CD4-positive, alpha-beta memory T cell (primary cell): ENCODE measurements at regions not wholly inside any gene's neighbourhood (a gene's known extent, or its start where the extent isn't known, plus 50 kb on each side); places are given as distances from the start of the nearest gene placed in this dataset.

Experiments
- CTCF ChIA-PET: fragments of 350-600 bp; sonication (Branson Sonifier 250); formaldehyde crosslinking; loops from one replicate; lab custom pipeline; 2021; ENCODE audit warnings: inconsistent platforms; ENCODE audit not compliant: partially characterized antibody; lab: Charles Lee
- POLR2A ChIA-PET: fragments of 350-600 bp; sonication (Branson Sonifier 250); formaldehyde crosslinking; loops from one replicate; lab custom pipeline; 2021; ENCODE audit not compliant: partially characterized antibody; lab: Charles Lee
- DNase-seq, 5 donors: peaks; one replicate each; pipeline versions ENCODE4 v3.0.0 to v3.0.0-alpha.2; 2020 to 2022; ENCODE audit warnings: mixed read lengths in 1 of 5
- H3K27ac ChIP-seq: one replicate; pipeline ENCODE4 v1.7.0; 2013; ENCODE audit warnings: low read depth, low read length
- H3K27me3 ChIP-seq: 2 replicates; pipeline ENCODE4 v1.7.0; 2013; ENCODE audit warnings: mild to moderate bottlenecking, low read length, moderate library complexity; ENCODE audit not compliant: insufficient read depth
- H3K36me3 ChIP-seq: 2 replicates; pipeline ENCODE4 v1.7.0; 2013; ENCODE audit warnings: mild to moderate bottlenecking, low read length, moderate library complexity; ENCODE audit not compliant: insufficient read depth
- H3K4me1 ChIP-seq: 2 replicates; pipeline ENCODE4 v1.7.0; 2013; ENCODE audit warnings: mild to moderate bottlenecking, low read length, moderate library complexity; ENCODE audit not compliant: insufficient read depth
- H3K4me3 ChIP-seq, 2 donors: one replicate each; pipeline ENCODE4 v1.7.0; 2013; ENCODE audit warnings: low read length in 2 of 2, mild to moderate bottlenecking in 1 of 2
- H3K9me3 ChIP-seq, 2 donors: one replicate each; pipeline ENCODE4 v1.7.0; 2013; ENCODE audit warnings: low read length in 2 of 2, control low read depth in 1 of 2; ENCODE audit not compliant: control insufficient read depth in 1 of 2
- H3K27ac Mint-ChIP-seq, 7 donors: one replicate each; pipeline ENCODE4 v1.8.0; 2020 to 2021; ENCODE audit warnings: mixed read lengths in 7 of 7, mild to moderate bottlenecking in 6 of 7, inconsistent platforms in 3 of 7, moderate library complexity in 3 of 7
- H3K27me3 Mint-ChIP-seq, 2 donors: one replicate each; pipeline ENCODE4 v1.8.0; 2020 to 2021; ENCODE audit warnings: mixed read lengths in 2 of 2
- H3K36me3 Mint-ChIP-seq, 2 donors: one replicate each; pipeline ENCODE4 v1.8.0; 2020 to 2021; ENCODE audit warnings: mixed read lengths in 2 of 2, inconsistent platforms in 1 of 2, mild to moderate bottlenecking in 1 of 2
- H3K4me1 Mint-ChIP-seq, 4 donors: one replicate each; pipeline ENCODE4 v1.8.0; 2020 to 2021; ENCODE audit warnings: mixed read lengths in 4 of 4, mild to moderate bottlenecking in 1 of 4
- H3K4me3 Mint-ChIP-seq, 8 donors: one replicate each; pipeline ENCODE4 v1.8.0; 2020 to 2021; ENCODE audit warnings: mixed read lengths in 8 of 8, mild to moderate bottlenecking in 7 of 8, moderate library complexity in 6 of 8, inconsistent platforms in 3 of 8
- H3K9me3 Mint-ChIP-seq, 8 donors: one replicate each; pipeline ENCODE4 v1.8.0; 2020 to 2021; ENCODE audit warnings: mixed read lengths in 8 of 8, mild to moderate bottlenecking in 5 of 8, inconsistent platforms in 3 of 8, moderate library complexity in 1 of 8
- intact Hi-C: fragments of 100-400 bp; cut with micrococcal nuclease; formaldehyde crosslinking; loops from one replicate; pipeline ENCODE4 v1.15.1; 2023

DNA sequence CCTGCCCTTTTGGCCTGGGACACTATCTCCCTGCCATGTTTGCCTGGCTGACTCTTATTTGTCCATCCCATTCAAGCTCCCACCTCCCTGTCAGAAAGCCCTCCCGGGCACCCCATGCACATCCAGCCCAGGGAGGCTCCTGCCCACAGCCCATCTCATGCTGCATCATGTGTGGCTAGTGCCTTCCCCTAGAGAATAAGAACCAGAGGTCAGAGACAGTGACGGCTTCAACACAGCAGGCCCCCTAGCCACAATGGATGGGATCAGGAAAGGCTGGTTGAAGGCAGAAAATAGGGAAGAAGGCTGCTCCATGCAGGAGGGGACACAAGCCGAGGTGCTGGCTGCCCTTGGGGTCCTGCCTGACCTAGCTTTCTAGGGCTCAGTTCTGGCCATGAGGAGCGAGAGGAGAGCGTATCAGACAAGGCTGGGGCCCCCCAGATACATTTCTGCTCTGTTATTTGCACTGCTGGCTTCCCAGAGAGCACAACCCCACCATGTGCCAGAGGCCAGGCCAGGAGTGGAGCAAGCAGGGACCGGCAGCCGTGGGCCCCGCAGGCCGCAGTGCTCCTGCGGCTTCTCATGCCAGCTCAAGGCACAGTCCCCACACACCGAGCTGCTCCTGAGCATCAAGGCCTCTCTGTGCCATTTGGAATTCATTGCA lies 161.1 kb upstream of the ZMIZ1 start:
- ChIA-PET CTCF (no interaction called here), POLR2A (no interaction called here)
- Histone ChIP-seq H3K36me3 (no peaks in the 10 kb centered on the region), H3K27me3 (no peaks in the 10 kb centered on the region), H3K27ac (no peak overlapping the region), H3K4me3 (no peak overlapping the region), H3K9me3 (no peaks in the 10 kb centered on the region), H3K4me1 (no peaks in the 10 kb centered on the region)
- intact Hi-C loops = no loop called here
- DNase-seq = no peak
- H3K4me3 Mint-ChIP-seq = no peak overlapping the region
- peaks cover 0 to 1% of the 10 kb centered on the region in 2 donors for H3K27me3 Mint-ChIP-seq
- no peaks in the 10 kb centered on the region for H3K4me1 Mint-ChIP-seq
- H3K27ac Mint-ChIP-seq = no peak overlapping the region
- no peaks in the 10 kb centered on the region for H3K36me3 Mint-ChIP-seq
- H3K9me3 Mint-ChIP-seq = no peaks in the 10 kb centered on the region

GRCh38 chr10:78909221-78909620 lies 159.5 kb upstream of the ZMIZ1 start:
- CTCF ChIA-PET = no interaction called here
- Histone ChIP-seq H3K27ac (no peak overlapping the region), H3K4me1 (no peaks in the 10 kb centered on the region), H3K4me3 (no peak overlapping the region), H3K9me3 (no peaks in the 10 kb centered on the region), H3K36me3 (no peaks in the 10 kb centered on the region), H3K27me3 (no peaks in the 10 kb centered on the region)
- Mint-ChIP-seq H3K4me3 (no peak overlapping the region), H3K36me3 (no peaks in the 10 kb centered on the region), H3K27me3 (peaks cover 0 to 1% of the 10 kb centered on the region in 2 donors), H3K4me1 (no peaks in the 10 kb centered on the region), H3K9me3 (no peaks in the 10 kb centered on the region), H3K27ac (no peak overlapping the region)
- intact Hi-C loops = no loop called here
- no peak for DNase-seq
- POLR2A ChIA-PET = no interaction called here

DNA sequence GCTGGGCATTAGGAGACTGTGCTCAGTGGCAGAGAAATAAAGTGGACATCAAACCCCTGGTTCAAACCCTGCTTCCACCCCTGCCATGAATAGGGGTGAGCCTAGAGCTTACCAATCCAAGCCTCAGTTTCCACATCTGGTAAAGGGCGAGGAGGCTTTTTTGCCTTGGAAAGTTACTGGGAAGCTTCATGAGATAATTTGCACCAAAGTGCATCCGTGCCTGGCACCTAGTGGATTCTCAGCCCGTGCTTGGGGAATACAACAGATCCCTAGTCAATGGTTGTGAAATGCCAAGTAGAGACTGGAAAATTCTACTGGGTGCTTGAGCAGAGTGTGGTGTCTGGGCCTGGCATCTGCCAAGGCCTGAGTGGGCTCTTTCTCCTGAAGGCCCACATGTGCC lies 158.7 kb upstream of the ZMIZ1 start:
- H3K4me1 Mint-ChIP-seq = no peaks in the 10 kb centered on the region
- POLR2A ChIA-PET = interaction anchor here (1.0 kb wide), 1 partner anchor 13 kb away, joined by 3 read pairs; no protein-coding TSS in a partner anchor
- no peak overlapping the region for H3K27ac Mint-ChIP-seq

DNA sequence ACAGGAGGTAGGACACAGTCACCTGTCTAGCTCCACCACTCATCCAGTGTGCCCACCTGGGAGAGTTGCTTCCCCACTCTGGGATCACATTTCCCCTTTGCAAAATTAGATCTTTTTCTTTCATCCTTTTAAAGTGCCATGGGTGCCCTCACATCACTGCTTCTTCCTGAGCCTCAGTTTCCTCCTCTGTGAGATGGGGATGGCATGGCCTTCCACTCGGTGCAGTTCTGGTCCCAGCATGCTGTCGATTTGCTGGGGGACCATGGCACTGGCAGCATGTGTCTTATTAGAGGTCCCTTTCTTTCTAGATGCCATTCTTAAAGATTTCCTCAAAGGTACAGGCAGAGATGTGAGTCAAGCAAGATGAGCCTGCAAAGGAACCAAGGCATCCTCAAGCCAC lies 158.3 kb upstream of the ZMIZ1 start:
- POLR2A ChIA-PET = interaction anchor here (1.0 kb wide), 1 partner anchor 12 kb away, joined by 3 read pairs; no protein-coding TSS in a partner anchor
- Histone ChIP-seq H3K4me1 (no peaks in the 10 kb centered on the region), H3K4me3 (no peak overlapping the region), H3K36me3 (no peaks in the 10 kb centered on the region), H3K27me3 (no peaks in the 10 kb centered on the region), H3K9me3 (no peaks in the 10 kb centered on the region), H3K27ac (no peak overlapping the region)
- no peaks in the 10 kb centered on the region for H3K36me3 Mint-ChIP-seq
- no peak overlapping the region for H3K27ac Mint-ChIP-seq
- H3K9me3 Mint-ChIP-seq = peaks cover 0 to 2% (median 0%) of the 10 kb centered on the region in 8 donors
- no peaks in the 10 kb centered on the region for H3K4me1 Mint-ChIP-seq
- CTCF ChIA-PET = no interaction called here
- peaks cover 0 to 1% of the 10 kb centered on the region in 2 donors for H3K27me3 Mint-ChIP-seq
- H3K4me3 Mint-ChIP-seq = no peak overlapping the region
- intact Hi-C loops = no loop called here
- DNase-seq = no peak

More for the DNA sequence above, 158.7 kb upstream of the ZMIZ1 start:
- no peaks in the 10 kb centered on the region for H3K4me1 ChIP-seq
- Mint-ChIP-seq H3K4me3 (no peak overlapping the region), H3K9me3 (no peaks in the 10 kb centered on the region), H3K27me3 (peaks cover 0 to 1% of the 10 kb centered on the region in 2 donors), H3K36me3 (no peaks in the 10 kb centered on the region)
- no peaks in the 10 kb centered on the region for H3K36me3 ChIP-seq
- CTCF ChIA-PET = no interaction called here
- no peak overlapping the region for H3K4me3 ChIP-seq
- H3K9me3 ChIP-seq = no peaks in the 10 kb centered on the region
- no peaks in the 10 kb centered on the region for H3K27me3 ChIP-seq
- intact Hi-C loops = no loop called here
- DNase-seq = no peak
- no peak overlapping the region for H3K27ac ChIP-seq

- Mint-ChIP-seq H3K36me3 (no peaks in the 10 kb centered on the region), H3K9me3 (peaks cover 0 to 2% (median 0%) of the 10 kb centered on the region in 8 donors), H3K27ac (peak overlapping the region in 1 of 7 donors; percentile 59), H3K27me3 (peaks cover 0 to 1% of the 10 kb centered on the region in 2 donors), H3K4me1 (no peaks in the 10 kb centered on the region), H3K4me3 (no peak overlapping the region)
- DNase-seq = no peak
- Histone ChIP-seq H3K27me3 (no peaks in the 10 kb centered on the region), H3K36me3 (no peaks in the 10 kb centered on the region), H3K27ac (no peak overlapping the region), H3K4me1 (no peaks in the 10 kb centered on the region), H3K4me3 (no peak overlapping the region), H3K9me3 (no peaks in the 10 kb centered on the region)
- ChIA-PET CTCF (no interaction called here), POLR2A (interaction anchor here (1.0 kb wide), 1 partner anchor 12 kb away, joined by 3 read pairs; no protein-coding TSS in a partner anchor)
- intact Hi-C loops = no loop called here
Measured at GRCh38 chr10:78910886-78911285, 157.9 kb upstream of the ZMIZ1 start.

DNA sequence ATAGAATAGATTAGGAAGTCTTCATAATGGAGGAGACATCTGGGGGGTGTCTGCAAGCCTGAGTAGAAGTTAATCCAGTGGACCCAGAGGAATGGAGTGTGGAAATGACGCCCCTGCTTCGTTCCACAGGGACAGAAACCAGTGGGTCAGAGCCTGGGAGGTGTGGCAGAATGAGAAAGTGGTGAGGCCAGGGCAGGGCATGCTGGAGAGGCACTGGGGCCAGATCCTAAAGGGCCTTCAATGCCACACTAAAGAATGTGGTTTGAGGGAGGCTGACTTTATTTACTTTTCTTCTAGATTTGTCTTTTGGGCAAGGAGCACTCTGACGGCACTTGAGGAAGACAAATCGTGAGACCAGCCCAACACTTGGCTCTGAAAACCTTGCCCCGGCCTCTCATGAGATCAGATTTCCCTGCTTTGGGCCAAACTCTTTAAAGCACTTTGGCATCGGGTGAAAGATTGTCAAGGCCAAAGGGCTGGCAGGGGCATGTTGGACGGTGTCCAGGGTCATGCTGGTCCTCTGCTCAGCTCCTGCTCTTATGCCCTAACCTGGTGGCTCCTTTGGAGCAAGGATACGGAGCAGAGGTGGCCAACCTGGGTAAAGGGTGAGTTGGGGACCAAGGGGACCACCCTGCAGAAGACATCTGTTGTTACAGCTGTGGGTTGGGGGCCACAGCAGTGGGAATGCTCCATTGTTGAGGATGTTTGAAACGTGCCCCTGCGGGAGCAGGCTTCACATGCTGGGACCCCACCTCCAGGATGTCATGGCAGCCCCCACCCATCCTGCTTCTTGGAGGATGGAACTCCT lies 157.0 kb upstream of the ZMIZ1 start:
- H3K4me3 Mint-ChIP-seq = no peak overlapping the region
- no peaks in the 10 kb centered on the region for H3K27me3 ChIP-seq
- POLR2A ChIA-PET = no interaction called here
- no peaks in the 10 kb centered on the region for H3K4me1 Mint-ChIP-seq
- intact Hi-C loops = no loop called here
- CTCF ChIA-PET = no interaction called here
- H3K4me1 ChIP-seq = no peaks in the 10 kb centered on the region
- no peaks in the 10 kb centered on the region for H3K36me3 ChIP-seq
- H3K27ac Mint-ChIP-seq = no peak overlapping the region
- peaks cover 0 to 1% of the 10 kb centered on the region in 2 donors for H3K27me3 Mint-ChIP-seq
- no peaks in the 10 kb centered on the region for H3K9me3 ChIP-seq
- no peak overlapping the region for H3K27ac ChIP-seq
- no peak overlapping the region for H3K4me3 ChIP-seq
- no peaks in the 10 kb centered on the region for H3K36me3 Mint-ChIP-seq
- DNase-seq = no peak
- peaks cover 0 to 2% (median 0%) of the 10 kb centered on the region in 8 donors for H3K9me3 Mint-ChIP-seq

DNA sequence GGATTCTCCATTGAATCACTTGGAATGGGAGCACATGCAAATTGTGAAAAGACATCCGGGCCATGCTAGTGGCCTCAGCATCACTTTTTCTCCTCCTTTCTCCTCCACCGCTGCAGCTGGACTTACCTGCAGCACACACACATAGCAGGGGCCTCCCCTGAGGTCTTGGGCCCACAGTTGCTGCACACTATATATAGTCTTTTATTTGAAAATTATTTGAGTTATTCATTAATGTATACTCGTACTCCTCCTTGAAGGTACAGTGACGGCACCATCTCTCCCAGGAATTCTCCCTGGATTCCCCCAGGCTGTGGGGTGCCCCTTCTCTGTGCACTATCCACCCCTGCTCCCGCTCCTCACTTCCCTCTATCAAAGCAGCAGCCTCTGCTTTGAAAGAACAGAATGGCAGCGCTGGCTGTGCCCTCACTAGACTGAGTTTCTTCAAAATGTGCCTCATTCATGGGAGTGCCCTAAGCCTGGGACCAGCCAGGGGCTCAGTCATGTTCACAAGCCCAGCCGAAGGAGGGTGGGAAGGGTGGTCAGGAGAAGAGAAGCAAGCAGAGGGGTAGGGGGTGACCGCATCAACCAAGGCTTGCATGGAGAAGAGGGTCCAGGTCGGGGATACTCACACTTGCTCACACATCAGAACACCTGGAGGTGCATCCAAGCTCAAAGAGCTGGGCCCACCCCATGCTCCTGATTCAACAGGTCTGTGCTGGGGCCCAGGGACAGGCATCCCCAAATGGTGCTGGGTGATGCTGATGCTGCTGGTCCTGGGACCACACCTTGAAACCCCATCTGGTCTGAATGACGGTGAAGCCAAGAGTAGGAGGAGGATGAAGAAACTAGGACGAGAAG lies 156.2 kb upstream of the ZMIZ1 start:
- H3K36me3 ChIP-seq = no peaks in the 10 kb centered on the region
- Mint-ChIP-seq H3K36me3 (no peaks in the 10 kb centered on the region), H3K27ac (no peak overlapping the region), H3K9me3 (peaks cover 0 to 2% (median 0%) of the 10 kb centered on the region in 8 donors), H3K4me3 (no peak overlapping the region), H3K4me1 (no peaks in the 10 kb centered on the region), H3K27me3 (peaks cover 0 to 1% of the 10 kb centered on the region in 2 donors)
- intact Hi-C loops = no loop called here
- no peak overlapping the region for H3K4me3 ChIP-seq
- ChIA-PET POLR2A (no interaction called here), CTCF (no interaction called here)
- no peak for DNase-seq
- H3K27me3 ChIP-seq = no peaks in the 10 kb centered on the region
- H3K27ac ChIP-seq = no peak overlapping the region
- H3K9me3 ChIP-seq = no peaks in the 10 kb centered on the region
- H3K4me1 ChIP-seq = no peaks in the 10 kb centered on the region
